AG09319 (cell line): ENCODE measurements at regions not wholly inside any gene's neighbourhood (a gene's known extent, or its start where the extent isn't known, plus 50 kb on each side); places are given as distances from the start of the nearest gene placed in this dataset.

Experiments used
- DNase-seq: peaks from one replicate; pipeline ENCODE4 v3.0.0-alpha.2; 2010; ENCODE audit warnings: low read depth; ENCODE audit errors: extremely low read depth
- TF ChIP-seq, protein P1 (sequence below): IDR thresholded peaks from 2 replicates; pipeline ENCODE4 v1.5.1; 2011; ENCODE audit warnings: low read depth, mild to moderate bottlenecking, inconsistent platforms, low read length, moderate library complexity

DNA sequence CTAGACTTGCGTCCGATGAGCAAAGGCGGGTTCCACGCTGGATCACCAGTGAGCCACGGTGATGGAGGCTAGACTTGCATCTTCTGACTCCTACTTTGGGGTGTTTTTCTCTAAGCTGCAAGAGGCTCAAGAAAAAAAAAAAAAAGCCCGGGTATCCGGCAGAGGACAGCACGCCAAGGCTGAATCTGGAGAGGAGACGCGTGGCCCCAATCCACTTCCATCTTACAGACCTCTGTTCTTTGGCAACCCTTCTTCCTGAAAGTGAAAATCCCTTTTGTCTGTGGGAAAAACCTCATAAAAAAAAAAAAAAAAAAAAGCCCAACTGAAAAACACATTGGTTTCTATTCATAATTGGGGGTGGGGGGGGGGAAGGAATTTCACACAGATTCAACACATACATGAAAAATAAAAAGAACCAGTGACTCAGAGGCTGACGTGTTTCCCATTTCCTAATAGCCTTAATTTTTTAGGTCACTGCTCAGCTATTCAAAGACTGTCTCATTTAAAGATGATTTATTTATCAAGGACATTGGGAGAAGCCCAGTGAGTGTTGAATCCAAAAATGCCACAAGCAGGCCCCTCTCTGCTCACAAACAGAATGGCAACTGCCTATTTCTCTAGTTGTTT lies 258.3 kb downstream of the FOXL1 start:
- TF ChIP-seq, protein P1, sequence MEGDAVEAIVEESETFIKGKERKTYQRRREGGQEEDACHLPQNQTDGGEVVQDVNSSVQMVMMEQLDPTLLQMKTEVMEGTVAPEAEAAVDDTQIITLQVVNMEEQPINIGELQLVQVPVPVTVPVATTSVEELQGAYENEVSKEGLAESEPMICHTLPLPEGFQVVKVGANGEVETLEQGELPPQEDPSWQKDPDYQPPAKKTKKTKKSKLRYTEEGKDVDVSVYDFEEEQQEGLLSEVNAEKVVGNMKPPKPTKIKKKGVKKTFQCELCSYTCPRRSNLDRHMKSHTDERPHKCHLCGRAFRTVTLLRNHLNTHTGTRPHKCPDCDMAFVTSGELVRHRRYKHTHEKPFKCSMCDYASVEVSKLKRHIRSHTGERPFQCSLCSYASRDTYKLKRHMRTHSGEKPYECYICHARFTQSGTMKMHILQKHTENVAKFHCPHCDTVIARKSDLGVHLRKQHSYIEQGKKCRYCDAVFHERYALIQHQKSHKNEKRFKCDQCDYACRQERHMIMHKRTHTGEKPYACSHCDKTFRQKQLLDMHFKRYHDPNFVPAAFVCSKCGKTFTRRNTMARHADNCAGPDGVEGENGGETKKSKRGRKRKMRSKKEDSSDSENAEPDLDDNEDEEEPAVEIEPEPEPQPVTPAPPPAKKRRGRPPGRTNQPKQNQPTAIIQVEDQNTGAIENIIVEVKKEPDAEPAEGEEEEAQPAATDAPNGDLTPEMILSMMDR = peak; percentile 2; the same call in 1 of the 2 replicates
- DNase-seq = peak; percentile 56

DNA sequence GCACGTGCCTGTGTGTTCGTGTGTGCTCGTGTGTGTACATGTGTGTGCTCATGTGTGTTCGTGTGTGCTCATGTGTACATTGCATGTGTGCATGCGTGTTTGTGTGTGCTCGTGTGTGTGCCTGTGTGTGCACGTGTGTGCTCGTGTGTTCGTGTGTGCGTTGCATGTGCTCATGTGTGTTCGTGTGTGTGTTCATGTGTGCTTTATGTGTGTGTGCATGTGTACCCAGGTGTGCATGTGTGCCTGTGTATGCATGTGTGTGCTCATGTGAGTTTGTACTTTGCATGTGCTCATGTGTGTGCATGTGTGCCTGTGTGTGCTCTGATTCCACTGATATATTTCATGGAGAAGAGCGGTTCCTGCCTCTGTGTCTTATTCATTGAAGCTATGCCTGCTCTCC lies 265.5 kb downstream of the FOXL1 start:
- TF ChIP-seq, protein P1 = no peak
- no peak for DNase-seq

DNA sequence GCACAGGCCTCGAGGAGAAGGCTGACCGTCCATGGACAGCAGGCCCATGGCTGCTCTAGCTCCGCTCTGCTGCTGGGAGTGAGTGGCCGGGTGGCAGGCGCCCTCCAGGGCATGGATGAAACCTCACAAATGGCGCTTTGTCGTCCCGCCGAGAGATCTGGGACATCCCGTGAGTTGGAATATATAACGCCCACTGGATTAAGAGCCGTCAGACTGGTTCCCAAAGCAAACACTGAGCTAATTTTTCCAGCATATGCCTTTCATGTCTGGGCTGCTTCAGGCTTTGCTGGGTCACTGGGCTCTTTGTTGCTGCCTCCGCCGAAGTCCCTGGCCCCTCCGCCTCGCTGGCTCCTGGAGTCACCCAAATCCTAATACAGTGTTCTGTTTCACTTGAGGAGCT lies 266.3 kb downstream of the FOXL1 start:
- DNase-seq = no peak
- TF ChIP-seq, protein P1 = no peak

DNA sequence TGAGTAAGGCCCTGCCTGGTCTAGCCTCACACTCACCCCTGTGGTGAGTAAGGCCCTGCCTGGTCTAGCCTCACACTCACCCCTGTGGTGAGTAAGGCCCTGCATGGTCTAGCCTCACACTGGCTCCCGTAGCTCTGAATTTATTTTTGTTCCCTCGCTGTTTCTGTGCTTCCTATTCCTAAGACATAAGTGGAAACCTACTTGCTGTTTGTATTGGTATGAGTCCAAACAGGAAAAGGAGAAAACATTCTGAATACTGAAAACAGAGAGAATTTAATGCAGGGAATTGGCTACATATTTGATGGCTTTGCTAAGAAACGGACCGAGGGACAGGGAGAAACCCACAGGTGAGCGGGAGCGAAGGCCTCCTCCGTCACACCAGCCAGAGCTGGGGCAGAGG lies 267.8 kb downstream of the FOXL1 start:
- TF ChIP-seq, protein P1 = no peak

DNA sequence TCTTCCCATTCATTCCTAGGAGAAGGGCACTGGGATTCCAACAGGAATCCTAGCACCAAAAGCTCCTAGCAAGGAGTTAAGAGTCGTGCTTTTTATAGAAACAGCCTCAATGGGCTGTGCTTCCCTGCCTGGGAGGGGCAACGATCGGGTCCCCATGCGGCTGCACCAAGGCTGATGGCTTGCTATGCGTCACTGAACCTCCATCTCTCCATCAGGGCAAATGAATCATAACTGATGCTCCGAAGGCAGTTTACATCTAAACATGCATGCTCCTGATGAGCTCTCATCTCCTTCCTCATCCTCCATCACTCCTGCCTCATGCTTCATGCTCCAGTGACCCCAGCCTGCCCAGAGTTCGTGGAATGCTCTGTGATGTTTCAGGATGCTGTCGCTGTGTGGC lies 270.5 kb downstream of the FOXL1 start:
- DNase-seq = no peak
- TF ChIP-seq, protein P1 = no peak

More for the DNA sequence above, 267.8 kb downstream of the FOXL1 start:
- DNase-seq = no peak

DNA sequence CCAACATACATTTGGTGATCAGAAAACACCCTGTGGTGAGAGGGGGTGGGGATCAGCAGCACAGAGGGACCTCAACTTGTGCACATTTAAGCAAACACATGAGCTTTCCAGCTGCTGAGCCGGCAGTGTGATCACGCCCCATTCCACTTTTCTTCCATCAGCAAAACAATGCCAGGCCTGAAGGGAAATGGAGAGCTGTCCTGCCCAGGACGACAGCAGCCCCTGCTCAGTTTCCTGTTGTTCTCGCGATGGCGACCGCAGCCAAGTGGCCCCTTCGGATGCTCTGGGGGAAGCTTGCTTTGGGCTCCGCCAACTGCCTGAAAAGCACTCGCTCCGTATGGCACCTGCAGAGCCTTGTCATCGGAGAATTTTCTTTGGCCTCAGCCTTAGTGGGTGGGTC lies 272.3 kb downstream of the FOXL1 start:
- no peak for DNase-seq
- TF ChIP-seq, protein P1 = no peak

DNA sequence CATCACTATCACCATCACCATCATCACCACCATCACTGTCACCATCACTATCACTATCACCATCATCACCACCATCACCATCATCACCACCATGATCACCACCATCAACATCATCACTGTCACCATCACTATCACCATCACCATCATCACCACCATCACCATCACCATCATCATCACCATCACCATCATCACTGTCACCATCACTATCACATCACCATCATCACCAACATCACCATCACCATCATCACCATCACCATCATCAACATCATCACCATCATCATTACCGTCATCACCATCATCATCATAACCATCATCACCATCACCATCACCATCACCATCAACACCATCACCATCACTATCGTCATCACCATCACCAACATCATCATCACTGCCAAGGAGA lies 273.8 kb downstream of the FOXL1 start:
- DNase-seq = no peak
- TF ChIP-seq, protein P1 = no peak
